ENCODE measurements at regions not wholly inside any gene's neighbourhood (a gene's known extent, or its start where the extent isn't known, plus 50 kb on each side); places are given as distances from the start of the nearest gene placed in this dataset.

DNA sequence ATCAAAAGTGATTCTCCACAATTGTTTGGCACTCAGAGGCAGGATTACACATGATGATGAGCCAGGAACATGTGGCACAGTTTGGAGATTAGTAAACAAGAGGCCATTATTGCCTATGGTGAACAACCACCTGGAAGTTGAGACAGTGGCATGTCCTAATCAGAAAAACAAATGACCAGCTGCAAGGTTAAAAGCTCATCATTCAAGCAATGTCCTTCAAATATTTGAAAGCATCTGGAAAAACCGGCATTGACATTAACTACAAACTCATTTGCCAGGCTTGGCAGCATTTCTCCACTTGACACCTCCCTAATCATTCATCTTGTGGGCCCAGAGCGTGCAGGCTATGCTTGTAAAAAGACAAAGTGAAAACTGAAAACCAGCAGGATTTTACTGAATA is 80.6 kb upstream of the MEGF10 start:
- TF ChIP-seq, protein P1, sequence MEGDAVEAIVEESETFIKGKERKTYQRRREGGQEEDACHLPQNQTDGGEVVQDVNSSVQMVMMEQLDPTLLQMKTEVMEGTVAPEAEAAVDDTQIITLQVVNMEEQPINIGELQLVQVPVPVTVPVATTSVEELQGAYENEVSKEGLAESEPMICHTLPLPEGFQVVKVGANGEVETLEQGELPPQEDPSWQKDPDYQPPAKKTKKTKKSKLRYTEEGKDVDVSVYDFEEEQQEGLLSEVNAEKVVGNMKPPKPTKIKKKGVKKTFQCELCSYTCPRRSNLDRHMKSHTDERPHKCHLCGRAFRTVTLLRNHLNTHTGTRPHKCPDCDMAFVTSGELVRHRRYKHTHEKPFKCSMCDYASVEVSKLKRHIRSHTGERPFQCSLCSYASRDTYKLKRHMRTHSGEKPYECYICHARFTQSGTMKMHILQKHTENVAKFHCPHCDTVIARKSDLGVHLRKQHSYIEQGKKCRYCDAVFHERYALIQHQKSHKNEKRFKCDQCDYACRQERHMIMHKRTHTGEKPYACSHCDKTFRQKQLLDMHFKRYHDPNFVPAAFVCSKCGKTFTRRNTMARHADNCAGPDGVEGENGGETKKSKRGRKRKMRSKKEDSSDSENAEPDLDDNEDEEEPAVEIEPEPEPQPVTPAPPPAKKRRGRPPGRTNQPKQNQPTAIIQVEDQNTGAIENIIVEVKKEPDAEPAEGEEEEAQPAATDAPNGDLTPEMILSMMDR (conservative IDR thresholded peaks at IDR 0.05): no peak
- no peak for TF ChIP-seq EZH2 (IDR thresholded peaks at IDR 0.05; ENCODE audit: low read depth)

Data from PC-9 (cell line).